Chondrocyte (in vitro differentiated cells): ENCODE measurements at regions not wholly inside any gene's neighbourhood (a gene's known extent, or its start where the extent isn't known, plus 50 kb on each side); places are given as distances from the start of the nearest gene placed in this dataset.

Experiments used
- DNase-seq: peaks from one replicate; pipeline ENCODE4 v3.0.0; 2021; ENCODE audit warnings: mixed read lengths, low spot score
- H3K27ac Mint-ChIP-seq: one replicate; pipeline ENCODE4 v1.8.0; 2021; ENCODE audit warnings: mild to moderate bottlenecking, moderate library complexity, mixed read lengths; ENCODE audit not compliant: unreplicated experiment
- H3K27me3 Mint-ChIP-seq: 2 replicates; pipeline ENCODE4 v1.8.0; 2021; ENCODE audit warnings: low read depth, mixed read lengths
- H3K36me3 Mint-ChIP-seq: 2 replicates; pipeline ENCODE4 v1.8.0; 2021; ENCODE audit warnings: low read depth, mixed read lengths
- H3K4me1 Mint-ChIP-seq: 2 replicates; pipeline ENCODE4 v1.8.0; 2021; ENCODE audit warnings: low read depth, mild to moderate bottlenecking, mixed read lengths
- H3K4me3 Mint-ChIP-seq: one replicate; pipeline ENCODE4 v1.8.0; 2021; ENCODE audit warnings: mild to moderate bottlenecking, moderate library complexity, mixed read lengths; ENCODE audit not compliant: unreplicated experiment
- H3K9me3 Mint-ChIP-seq: 2 replicates; pipeline ENCODE4 v1.8.0; 2021; ENCODE audit warnings: low read depth, mixed read lengths
- CTCF ChIP-seq: fragments of 200-600 bp; sonication (generic); IDR thresholded peaks from 2 replicates; pipeline ENCODE4 v1.5.0; 2021; ENCODE audit warnings: antibody characterized with exemption, mild to moderate bottlenecking, moderate library complexity

DNA sequence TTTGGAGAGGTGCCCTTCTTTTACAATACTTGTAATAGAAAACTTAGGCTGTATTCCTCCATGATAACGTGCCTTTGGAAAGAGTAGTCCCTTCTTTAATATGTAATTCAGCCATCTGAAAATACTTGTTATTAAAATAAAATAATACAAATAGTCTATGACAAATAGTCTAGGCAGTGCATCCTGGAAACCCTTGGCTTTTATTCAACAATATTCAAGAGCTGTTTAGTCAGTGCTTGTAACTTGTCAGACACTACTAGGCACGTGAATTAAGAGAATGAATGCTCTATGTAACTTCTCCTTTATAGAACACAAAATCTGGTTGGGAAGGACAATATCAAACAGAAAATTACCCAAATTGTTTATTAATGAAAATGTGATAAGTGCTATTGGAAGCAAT lies 388.2 kb downstream of the MTX2 start:
- TF ChIP-seq CTCF = no peak
- Mint-ChIP-seq H3K27me3 (peaks cover 56% of the 10 kb centered on the region), H3K4me1 (no peaks in the 10 kb centered on the region), H3K9me3 (no peaks in the 10 kb centered on the region), H3K36me3 (no peaks in the 10 kb centered on the region), H3K27ac (no peak overlapping the region), H3K4me3 (no peak overlapping the region)
- no peak for DNase-seq

DNA sequence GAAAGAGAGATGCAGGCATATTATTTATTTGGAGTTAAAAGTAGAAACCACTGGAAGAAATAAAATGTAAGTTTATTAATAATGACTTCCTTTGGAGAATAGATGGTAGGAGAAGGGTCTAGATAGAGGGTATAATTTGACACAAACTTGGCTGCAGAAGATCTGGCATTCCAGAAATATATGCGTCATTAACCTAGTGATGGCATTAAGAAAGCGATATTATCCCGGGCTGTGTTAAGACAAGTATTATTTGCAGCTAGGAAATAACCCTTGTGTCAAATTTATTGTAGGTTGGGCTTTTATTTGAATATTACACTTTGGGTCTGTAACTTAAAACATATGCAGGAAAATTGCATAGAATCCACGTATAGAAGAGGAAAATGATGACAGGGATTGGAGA lies 389.5 kb downstream of the MTX2 start:
- H3K27ac Mint-ChIP-seq = no peak overlapping the region
- no peaks in the 10 kb centered on the region for H3K4me1 Mint-ChIP-seq
- H3K9me3 Mint-ChIP-seq = no peaks in the 10 kb centered on the region
- H3K27me3 Mint-ChIP-seq = peaks cover 52% of the 10 kb centered on the region
- TF ChIP-seq CTCF = no peak
- no peak for DNase-seq
- no peaks in the 10 kb centered on the region for H3K36me3 Mint-ChIP-seq
- no peak overlapping the region for H3K4me3 Mint-ChIP-seq

- Mint-ChIP-seq H3K4me1 (no peaks in the 10 kb centered on the region), H3K27me3 (peaks cover 35% of the 10 kb centered on the region), H3K36me3 (no peaks in the 10 kb centered on the region), H3K27ac (no peak overlapping the region), H3K4me3 (no peak overlapping the region), H3K9me3 (no peaks in the 10 kb centered on the region)
- TF ChIP-seq CTCF = no peak
- no peak for DNase-seq
Observed at GRCh38 chr2:176662753-176663152, 393.5 kb downstream of the MTX2 start.

DNA sequence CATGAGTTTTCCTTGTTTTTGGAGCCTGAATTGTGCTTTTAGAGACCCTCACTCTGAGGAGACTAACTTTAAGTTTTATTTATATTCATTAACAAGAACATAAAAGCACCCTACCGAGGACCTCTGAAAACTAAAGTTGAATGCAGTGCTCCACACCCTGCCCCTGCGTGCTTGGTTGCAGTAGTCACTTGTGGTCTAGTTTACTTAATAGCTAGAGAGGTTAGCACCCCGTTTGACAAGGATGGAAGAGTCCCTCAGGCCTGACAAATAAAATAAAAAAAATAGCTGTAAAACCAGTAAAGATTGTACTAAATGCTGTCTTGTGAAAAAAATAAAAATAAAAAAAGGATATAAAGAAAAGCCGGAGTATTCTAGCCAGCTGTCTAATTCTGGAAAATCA lies 395.2 kb downstream of the MTX2 start:
- no peaks in the 10 kb centered on the region for H3K36me3 Mint-ChIP-seq
- DNase-seq = no peak
- no peaks in the 10 kb centered on the region for H3K9me3 Mint-ChIP-seq
- H3K4me1 Mint-ChIP-seq = peaks cover 4% of the 10 kb centered on the region
- no peak overlapping the region for H3K27ac Mint-ChIP-seq
- TF ChIP-seq CTCF = no peak
- no peak overlapping the region for H3K4me3 Mint-ChIP-seq
- peaks cover 37% of the 10 kb centered on the region for H3K27me3 Mint-ChIP-seq

DNA sequence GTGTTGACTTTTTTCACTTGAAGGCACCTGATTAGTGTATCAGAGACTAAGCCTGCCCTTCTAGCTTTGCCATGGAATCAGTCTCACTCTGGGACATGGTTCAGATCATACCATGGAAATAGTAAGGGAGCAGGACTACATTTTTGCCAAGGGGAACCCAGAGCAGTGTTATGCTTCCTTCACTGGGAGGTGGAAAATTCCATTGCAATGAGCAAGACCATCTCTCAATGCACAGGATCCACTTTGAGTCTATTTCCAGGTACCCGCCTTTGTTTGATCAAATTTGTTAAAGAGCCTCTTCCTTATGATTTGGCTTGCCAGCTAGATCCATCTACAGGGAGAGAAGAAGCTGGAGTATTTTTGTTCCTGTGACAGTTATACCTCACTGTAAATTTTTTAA lies 395.8 kb downstream of the MTX2 start:
- H3K9me3 Mint-ChIP-seq = no peaks in the 10 kb centered on the region
- H3K36me3 Mint-ChIP-seq = no peaks in the 10 kb centered on the region
- H3K4me3 Mint-ChIP-seq = no peak overlapping the region
- peaks cover 4% of the 10 kb centered on the region for H3K4me1 Mint-ChIP-seq
- H3K27ac Mint-ChIP-seq = no peak overlapping the region
- no peak for TF ChIP-seq CTCF
- no peak for DNase-seq
- peaks cover 37% of the 10 kb centered on the region for H3K27me3 Mint-ChIP-seq
